Esophagus squamous epithelium (tissue), 4 donors: ENCODE measurements at regions not wholly inside any gene's neighbourhood (a gene's known extent, or its start where the extent isn't known, plus 50 kb on each side); places are given as distances from the start of the nearest gene placed in this dataset.

ENCODE experiments used
- POLR2A ChIP-seq, 4 donors: fragments of 450-650 bp; IDR thresholded peaks; one replicate each; pipeline ENCODE4 v1.6.1; 2017; ENCODE audit warnings: antibody characterized with exemption in 4 of 4, mild to moderate bottlenecking in 4 of 4, moderate library complexity in 3 of 4
- TF ChIP-seq, protein P1 (sequence below), 6 experiments: fragments of 450-650 bp in 4 of 6; fragments of 200-600 bp in 2 of 6; sonication (generic) in 2 of 6; IDR thresholded peaks; one replicate each; pipeline ENCODE4 v1.5.1; 2016 to 2019; ENCODE audit warnings: antibody characterized with exemption in 6 of 6, mild to moderate bottlenecking in 4 of 6, moderate library complexity in 4 of 6

- TF ChIP-seq, protein P1, sequence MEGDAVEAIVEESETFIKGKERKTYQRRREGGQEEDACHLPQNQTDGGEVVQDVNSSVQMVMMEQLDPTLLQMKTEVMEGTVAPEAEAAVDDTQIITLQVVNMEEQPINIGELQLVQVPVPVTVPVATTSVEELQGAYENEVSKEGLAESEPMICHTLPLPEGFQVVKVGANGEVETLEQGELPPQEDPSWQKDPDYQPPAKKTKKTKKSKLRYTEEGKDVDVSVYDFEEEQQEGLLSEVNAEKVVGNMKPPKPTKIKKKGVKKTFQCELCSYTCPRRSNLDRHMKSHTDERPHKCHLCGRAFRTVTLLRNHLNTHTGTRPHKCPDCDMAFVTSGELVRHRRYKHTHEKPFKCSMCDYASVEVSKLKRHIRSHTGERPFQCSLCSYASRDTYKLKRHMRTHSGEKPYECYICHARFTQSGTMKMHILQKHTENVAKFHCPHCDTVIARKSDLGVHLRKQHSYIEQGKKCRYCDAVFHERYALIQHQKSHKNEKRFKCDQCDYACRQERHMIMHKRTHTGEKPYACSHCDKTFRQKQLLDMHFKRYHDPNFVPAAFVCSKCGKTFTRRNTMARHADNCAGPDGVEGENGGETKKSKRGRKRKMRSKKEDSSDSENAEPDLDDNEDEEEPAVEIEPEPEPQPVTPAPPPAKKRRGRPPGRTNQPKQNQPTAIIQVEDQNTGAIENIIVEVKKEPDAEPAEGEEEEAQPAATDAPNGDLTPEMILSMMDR (IDR thresholded peaks at IDR 0.05): peak in 1 of 6 experiments; percentile 19
- no peak for TF ChIP-seq POLR2A (IDR thresholded peaks at IDR 0.05)
Observed at GRCh38 chrX:122363112-122363795, 820.8 kb upstream of the GRIA3 start.
